Gastroesophageal sphincter (tissue), 4 donors: ENCODE measurements at regions not wholly inside any gene's neighbourhood (a gene's known extent, or its start where the extent isn't known, plus 50 kb on each side); places are given as distances from the start of the nearest gene placed in this dataset.

Experiments used
- ATAC-seq: fragments of 150-250 bp; one replicate; pipeline ENCODE4 v1.9.1; 2016; ENCODE audit warnings: mild to moderate bottlenecking, moderate library complexity
- H3K27ac ChIP-seq, 4 donors: fragments of 200-600 bp; sonication (generic) in 3 of 4; 1 replicate in 3 of 4; 2 replicates in 1 of 4; pipeline ENCODE4 v1.5.1; 2016 to 2019
- H3K27me3 ChIP-seq: fragments of 200-600 bp; sonication (generic); one replicate; pipeline ENCODE4 v1.5.1; 2019
- H3K36me3 ChIP-seq, 2 donors: fragments of 200-600 bp; sonication (generic); one replicate each; pipeline ENCODE4 v1.5.1; 2019; ENCODE audit warnings: control low read depth in 1 of 2
- H3K4me1 ChIP-seq, 3 donors: fragments of 200-600 bp; sonication (generic); 1 replicate in 2 of 3; 2 replicates in 1 of 3; pipeline ENCODE4 v1.5.1; 2016 to 2019; ENCODE audit warnings: control low read depth in 2 of 3
- H3K4me3 ChIP-seq, 2 donors: fragments of 200-600 bp; sonication (generic); one replicate each; pipeline ENCODE4 v1.5.1; 2019; ENCODE audit warnings: mild to moderate bottlenecking in 1 of 2, moderate library complexity in 1 of 2
- H3K9me3 ChIP-seq, 3 donors: fragments of 200-600 bp; sonication (generic); one replicate each; pipeline ENCODE4 v1.5.1; 2017 to 2019; ENCODE audit warnings: control low read depth in 2 of 3
- EP300 ChIP-seq: sonication (generic); formaldehyde crosslinking; IDR thresholded peaks from one replicate; pipeline ENCODE4 v1.6.1; 2017; ENCODE audit warnings: antibody characterized with exemption, mild to moderate bottlenecking
- POLR2A ChIP-seq, 2 donors: fragments of 450-650 bp; IDR thresholded peaks; one replicate each; pipeline ENCODE4 v1.6.1; 2017; ENCODE audit warnings: antibody characterized with exemption in 2 of 2, mild to moderate bottlenecking in 2 of 2, moderate library complexity in 1 of 2
- POLR2AphosphoS5 ChIP-seq: sonication (generic); formaldehyde crosslinking; IDR thresholded peaks from one replicate; pipeline ENCODE4 v1.6.1; 2017; ENCODE audit warnings: antibody characterized with exemption
- WGBS, 2 donors: methylation state at CpG; one replicate each; pipeline ENCODE4 v1.1.5; 2018; ENCODE audit warnings: low coverage in 1 of 2; 5-methylcytosine and 5-hydroxymethylcytosine counted together
- TF ChIP-seq, protein P1 (sequence below), 4 experiments: fragments of 200-600 bp in 2 of 4; fragments of 450-650 bp in 2 of 4; sonication (generic) in 1 of 4; IDR thresholded peaks; one replicate each; pipeline ENCODE4 v1.5.1; 2017 to 2019; ENCODE audit warnings: antibody characterized with exemption in 4 of 4, mild to moderate bottlenecking in 2 of 4, moderate library complexity in 2 of 4

DNA sequence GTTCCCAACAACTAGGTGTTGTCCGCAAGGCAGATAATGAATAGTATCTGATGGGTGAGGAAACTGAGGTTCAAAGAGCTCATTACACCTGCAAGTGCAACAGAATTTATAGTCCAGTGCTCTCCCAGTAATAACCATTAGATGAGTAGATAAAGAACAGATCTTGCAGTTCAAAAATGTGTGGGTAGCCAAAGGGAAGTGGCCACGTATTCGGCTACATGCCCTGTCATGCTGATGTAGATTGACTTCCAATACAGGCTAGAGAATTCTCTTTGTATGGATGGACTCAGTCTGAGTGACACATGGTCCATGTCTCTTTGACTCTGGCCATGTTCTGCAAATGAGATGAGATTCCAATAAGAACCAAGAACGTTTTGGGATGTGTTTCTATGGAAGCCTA is 187.9 kb upstream of the LPP start:
- ATAC-seq, result no peak
- 79 to 100% methylated on average over 2 to 4 of the region's 4 CpGs for WGBS, 2 donors

DNA sequence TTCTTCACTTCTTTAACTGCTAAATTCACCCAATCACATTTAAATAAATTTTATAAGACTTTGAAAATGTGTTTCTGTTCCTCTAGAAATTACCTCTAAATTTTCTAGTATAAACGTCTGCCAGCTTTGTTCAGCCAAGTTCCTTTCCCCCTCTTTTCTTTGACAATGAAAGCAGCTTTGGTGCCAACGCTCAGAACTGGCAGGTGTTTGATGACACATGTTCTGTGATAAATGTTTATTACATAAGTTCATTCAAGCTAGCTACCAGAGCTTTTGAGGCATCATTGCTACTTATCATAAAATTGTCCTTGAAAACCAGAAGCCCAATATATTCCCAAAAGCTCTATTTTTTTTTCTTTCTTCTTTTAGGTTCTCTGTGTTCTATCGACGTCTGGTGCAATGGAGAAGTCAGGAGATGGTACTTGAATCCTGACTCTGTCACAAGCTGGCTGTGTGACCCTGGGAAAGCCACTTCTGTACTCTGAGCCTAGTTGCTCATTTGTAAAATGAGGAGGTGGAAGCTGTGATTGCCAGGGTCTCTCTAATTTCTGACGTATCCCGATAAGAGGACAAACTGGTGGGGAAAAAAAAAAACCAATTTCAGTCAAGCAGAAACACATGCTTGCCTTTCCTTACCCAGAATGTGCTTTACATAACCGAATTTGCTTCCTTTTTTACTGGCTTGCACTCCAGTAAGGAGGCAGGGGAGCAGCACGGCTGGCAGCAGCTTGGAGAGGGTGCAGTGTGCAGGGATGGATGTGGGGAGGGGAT is 187.1 kb upstream of the LPP start:
- no peak for ATAC-seq
- WGBS, 2 donors, result 70 to 74% methylated on average over 6 to 8 of the region's 8 CpGs
- H3K27ac ChIP-seq, result no peak overlapping the region

More for the DNA sequence above, 187.9 kb upstream of the LPP start:
- H3K9me3 ChIP-seq, result no peaks in the 10 kb centered on the region
- no peak for TF ChIP-seq POLR2A (IDR thresholded peaks at IDR 0.05)
- TF ChIP-seq, protein P1, sequence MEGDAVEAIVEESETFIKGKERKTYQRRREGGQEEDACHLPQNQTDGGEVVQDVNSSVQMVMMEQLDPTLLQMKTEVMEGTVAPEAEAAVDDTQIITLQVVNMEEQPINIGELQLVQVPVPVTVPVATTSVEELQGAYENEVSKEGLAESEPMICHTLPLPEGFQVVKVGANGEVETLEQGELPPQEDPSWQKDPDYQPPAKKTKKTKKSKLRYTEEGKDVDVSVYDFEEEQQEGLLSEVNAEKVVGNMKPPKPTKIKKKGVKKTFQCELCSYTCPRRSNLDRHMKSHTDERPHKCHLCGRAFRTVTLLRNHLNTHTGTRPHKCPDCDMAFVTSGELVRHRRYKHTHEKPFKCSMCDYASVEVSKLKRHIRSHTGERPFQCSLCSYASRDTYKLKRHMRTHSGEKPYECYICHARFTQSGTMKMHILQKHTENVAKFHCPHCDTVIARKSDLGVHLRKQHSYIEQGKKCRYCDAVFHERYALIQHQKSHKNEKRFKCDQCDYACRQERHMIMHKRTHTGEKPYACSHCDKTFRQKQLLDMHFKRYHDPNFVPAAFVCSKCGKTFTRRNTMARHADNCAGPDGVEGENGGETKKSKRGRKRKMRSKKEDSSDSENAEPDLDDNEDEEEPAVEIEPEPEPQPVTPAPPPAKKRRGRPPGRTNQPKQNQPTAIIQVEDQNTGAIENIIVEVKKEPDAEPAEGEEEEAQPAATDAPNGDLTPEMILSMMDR (IDR thresholded peaks at IDR 0.05), result no peak
- TF ChIP-seq EP300, result no peak
- TF ChIP-seq POLR2AphosphoS5, result no peak
- peaks cover 0 to 16% (median 5%) of the 10 kb centered on the region in 3 donors for H3K4me1 ChIP-seq
- H3K4me3 ChIP-seq, result no peak overlapping the region
- H3K27me3 ChIP-seq, result no peaks in the 10 kb centered on the region
- no peaks in the 10 kb centered on the region for H3K36me3 ChIP-seq
- no peak overlapping the region for H3K27ac ChIP-seq

DNA sequence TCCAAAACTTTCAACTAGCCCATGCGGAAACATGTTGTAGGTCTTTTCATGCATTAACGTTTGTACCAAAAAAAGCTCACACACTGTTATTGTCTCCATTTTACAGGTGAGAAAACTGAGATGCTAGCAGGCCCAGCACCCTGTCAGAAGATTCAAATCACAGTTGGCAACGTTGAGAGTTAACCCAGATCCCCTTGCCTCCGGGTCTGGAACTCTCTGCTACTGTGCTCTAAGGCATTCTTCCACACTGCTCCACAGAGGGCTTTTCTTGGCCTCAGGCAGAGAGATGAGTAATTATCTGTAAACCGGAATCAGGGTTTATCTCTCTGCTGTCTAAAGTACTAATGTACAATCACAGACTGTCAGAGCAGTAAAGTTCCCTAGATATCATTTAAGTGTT is 186.0 kb upstream of the LPP start:
- TF ChIP-seq POLR2A (IDR thresholded peaks at IDR 0.05) (no peak), EP300 (no peak), POLR2AphosphoS5 (no peak)
- TF ChIP-seq, protein P1 (IDR thresholded peaks at IDR 0.05), result no peak
- no peak for ATAC-seq
- WGBS, 2 donors, result 0 to 81% methylated on average over 1 to 4 of the region's 5 CpGs
- no peak overlapping the region for H3K4me3 ChIP-seq
- no peak overlapping the region for H3K27ac ChIP-seq
- no peaks in the 10 kb centered on the region for H3K27me3 ChIP-seq
- peaks cover 0 to 14% (median 5%) of the 10 kb centered on the region in 3 donors for H3K4me1 ChIP-seq
- no peaks in the 10 kb centered on the region for H3K9me3 ChIP-seq
- no peaks in the 10 kb centered on the region for H3K36me3 ChIP-seq

More for the DNA sequence above, 187.1 kb upstream of the LPP start:
- TF ChIP-seq POLR2AphosphoS5, result no peak
- TF ChIP-seq, protein P1 (IDR thresholded peaks at IDR 0.05), result no peak
- no peak for TF ChIP-seq POLR2A (IDR thresholded peaks at IDR 0.05)
- no peak for TF ChIP-seq EP300
- Histone ChIP-seq H3K27me3 (no peaks in the 10 kb centered on the region), H3K4me3 (no peak overlapping the region), H3K36me3 (no peaks in the 10 kb centered on the region), H3K4me1 (peaks cover 0 to 16% (median 5%) of the 10 kb centered on the region in 3 donors), H3K9me3 (no peaks in the 10 kb centered on the region)

DNA sequence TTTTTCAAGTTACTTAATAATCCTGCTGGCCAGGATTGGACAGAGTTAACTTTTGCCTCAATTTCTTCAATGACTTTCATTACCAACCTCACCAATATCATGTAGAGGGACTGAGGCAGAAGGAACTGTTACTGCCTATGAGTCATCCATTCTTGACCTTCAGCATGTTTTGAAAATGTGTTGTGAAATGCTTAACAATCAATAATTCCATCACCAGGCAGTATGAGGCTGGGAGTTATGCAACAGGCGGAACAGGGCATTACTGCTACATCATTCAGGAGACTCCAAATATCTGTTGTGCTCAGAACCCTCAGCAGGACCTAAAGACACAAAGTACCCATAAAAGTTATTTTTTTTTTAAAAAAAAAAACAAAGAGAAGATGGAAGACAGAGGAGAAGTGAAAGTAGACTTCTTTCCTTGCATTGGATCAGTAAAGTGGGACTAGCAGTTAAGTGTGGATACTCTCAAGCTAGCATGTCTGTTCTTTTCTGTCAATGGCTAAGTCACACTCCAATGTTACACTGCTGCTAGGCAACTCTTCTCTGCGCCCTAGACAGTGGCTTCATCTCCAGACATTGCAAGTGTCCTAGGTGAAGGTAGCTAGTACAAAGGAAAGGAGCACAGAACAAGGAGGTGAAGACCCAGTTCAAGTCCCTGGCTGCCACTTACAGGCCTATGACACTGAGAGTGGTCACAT is 184.9 kb upstream of the LPP start:
- H3K27ac ChIP-seq, result no peak overlapping the region
- no peak overlapping the region for H3K4me3 ChIP-seq
- no peaks in the 10 kb centered on the region for H3K27me3 ChIP-seq
- H3K36me3 ChIP-seq, result no peaks in the 10 kb centered on the region
- WGBS, 2 donors, result 86 to 94% methylated on average over 2 of the region's 2 CpGs
- TF ChIP-seq POLR2AphosphoS5 (peak; percentile 74), EP300 (no peak), POLR2A (IDR thresholded peaks at IDR 0.05) (no peak)
- TF ChIP-seq, protein P1 (IDR thresholded peaks at IDR 0.05), result no peak
- ATAC-seq, result peak; percentile 79
- peaks cover 0 to 7% (median 1%) of the 10 kb centered on the region in 3 donors for H3K4me1 ChIP-seq
- no peaks in the 10 kb centered on the region for H3K9me3 ChIP-seq

DNA sequence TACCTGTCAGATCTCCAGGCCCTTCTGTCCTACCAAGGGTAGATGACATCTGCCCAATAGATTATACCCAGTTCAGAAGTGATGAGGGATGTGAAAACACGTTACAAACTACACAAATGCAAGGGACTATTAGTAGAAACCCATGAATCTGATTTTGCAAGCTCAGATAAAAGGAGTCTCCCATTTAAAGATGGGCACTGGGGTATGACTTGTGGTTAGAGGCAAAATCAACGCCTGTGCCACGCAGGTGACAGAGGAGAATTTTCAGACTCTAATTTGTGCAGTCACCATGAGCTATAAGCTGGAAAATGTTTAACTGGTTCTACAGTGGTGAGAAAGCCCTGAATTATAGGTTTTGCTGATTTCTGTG is 184.4 kb upstream of the LPP start:
- Histone ChIP-seq H3K9me3 (no peaks in the 10 kb centered on the region), H3K4me1 (peaks cover 0 to 5% (median 0%) of the 10 kb centered on the region in 3 donors), H3K27ac (no peak overlapping the region), H3K36me3 (no peaks in the 10 kb centered on the region), H3K27me3 (no peaks in the 10 kb centered on the region), H3K4me3 (no peak overlapping the region)
- TF ChIP-seq POLR2AphosphoS5 (no peak), EP300 (no peak), POLR2A (IDR thresholded peaks at IDR 0.05) (no peak)
- TF ChIP-seq, protein P1 (IDR thresholded peaks at IDR 0.05), result no peak
- ATAC-seq, result no peak
- WGBS, 2 donors, result 94 to 96% methylated on average over 2 to 3 of the region's 3 CpGs
